Nephron progenitor cell (in vitro differentiated cells): ENCODE measurements at regions not wholly inside any gene's neighbourhood (a gene's known extent, or its start where the extent isn't known, plus 50 kb on each side); places are given as distances from the start of the nearest gene placed in this dataset.

ENCODE experiments used
- DNase-seq: peaks from one replicate; pipeline ENCODE4 v3.0.0; 2021
- H3K27ac Mint-ChIP-seq: 2 replicates; pipeline ENCODE4 v1.8.0; 2021; ENCODE audit warnings: mild to moderate bottlenecking, moderate library complexity, mixed read lengths
- H3K27me3 Mint-ChIP-seq: 2 replicates; pipeline ENCODE4 v1.8.0; 2021; ENCODE audit warnings: mild to moderate bottlenecking, low read depth, mixed read lengths; ENCODE audit not compliant: poor library complexity
- H3K36me3 Mint-ChIP-seq: 2 replicates; pipeline ENCODE4 v1.8.0; 2021; ENCODE audit warnings: low read depth, mixed read lengths
- H3K4me1 Mint-ChIP-seq: 2 replicates; pipeline ENCODE4 v1.8.0; 2021; ENCODE audit warnings: mixed read lengths
- H3K4me3 Mint-ChIP-seq: 2 replicates; pipeline ENCODE4 v1.8.0; 2021; ENCODE audit warnings: mild to moderate bottlenecking, moderate library complexity, mixed read lengths
- H3K9me3 Mint-ChIP-seq: 2 replicates; pipeline ENCODE4 v1.8.0; 2021; ENCODE audit warnings: mild to moderate bottlenecking, moderate library complexity, mixed read lengths
- TF ChIP-seq, protein P1 (sequence below): fragments of 200-600 bp; sonication (generic); IDR thresholded peaks from 2 replicates; pipeline ENCODE4 v1.5.0; 2021; ENCODE audit warnings: antibody characterized with exemption

DNA sequence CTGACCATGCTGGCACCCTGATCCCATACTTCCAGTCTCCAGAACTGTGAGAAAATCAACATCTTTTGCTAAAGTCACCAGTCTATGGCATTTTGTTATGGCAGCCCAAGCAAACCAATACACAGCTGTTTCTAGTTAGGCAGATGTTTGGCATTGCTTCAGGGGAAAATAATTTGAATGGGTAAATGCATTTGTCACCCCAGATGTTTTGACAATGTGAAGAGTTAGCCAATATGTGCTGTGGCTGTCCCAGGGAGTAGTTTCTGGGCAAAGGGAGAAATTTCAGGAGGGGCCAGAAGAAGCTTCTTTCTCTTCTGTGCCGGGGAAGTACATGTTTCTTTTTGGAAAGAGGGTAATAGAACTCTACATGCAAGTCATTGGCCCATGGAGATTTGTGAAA, 619.0 kb downstream of the SLC4A3 start:
- no peak overlapping the region for H3K27ac Mint-ChIP-seq
- H3K36me3 Mint-ChIP-seq, result no peaks in the 10 kb centered on the region
- no peaks in the 10 kb centered on the region for H3K4me1 Mint-ChIP-seq
- DNase-seq, result no peak
- TF ChIP-seq, protein P1, sequence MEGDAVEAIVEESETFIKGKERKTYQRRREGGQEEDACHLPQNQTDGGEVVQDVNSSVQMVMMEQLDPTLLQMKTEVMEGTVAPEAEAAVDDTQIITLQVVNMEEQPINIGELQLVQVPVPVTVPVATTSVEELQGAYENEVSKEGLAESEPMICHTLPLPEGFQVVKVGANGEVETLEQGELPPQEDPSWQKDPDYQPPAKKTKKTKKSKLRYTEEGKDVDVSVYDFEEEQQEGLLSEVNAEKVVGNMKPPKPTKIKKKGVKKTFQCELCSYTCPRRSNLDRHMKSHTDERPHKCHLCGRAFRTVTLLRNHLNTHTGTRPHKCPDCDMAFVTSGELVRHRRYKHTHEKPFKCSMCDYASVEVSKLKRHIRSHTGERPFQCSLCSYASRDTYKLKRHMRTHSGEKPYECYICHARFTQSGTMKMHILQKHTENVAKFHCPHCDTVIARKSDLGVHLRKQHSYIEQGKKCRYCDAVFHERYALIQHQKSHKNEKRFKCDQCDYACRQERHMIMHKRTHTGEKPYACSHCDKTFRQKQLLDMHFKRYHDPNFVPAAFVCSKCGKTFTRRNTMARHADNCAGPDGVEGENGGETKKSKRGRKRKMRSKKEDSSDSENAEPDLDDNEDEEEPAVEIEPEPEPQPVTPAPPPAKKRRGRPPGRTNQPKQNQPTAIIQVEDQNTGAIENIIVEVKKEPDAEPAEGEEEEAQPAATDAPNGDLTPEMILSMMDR, result no peak
- peaks cover 10% of the 10 kb centered on the region for H3K27me3 Mint-ChIP-seq
- no peak overlapping the region for H3K4me3 Mint-ChIP-seq
- peaks cover 13% of the 10 kb centered on the region for H3K9me3 Mint-ChIP-seq

- TF ChIP-seq, protein P1, result no peak
- Mint-ChIP-seq H3K27me3 (peaks cover 10% of the 10 kb centered on the region), H3K4me1 (no peaks in the 10 kb centered on the region), H3K27ac (no peak overlapping the region), H3K36me3 (no peaks in the 10 kb centered on the region), H3K9me3 (peaks cover 13% of the 10 kb centered on the region), H3K4me3 (no peak overlapping the region)
- no peak for DNase-seq
Observed at GRCh38 chr2:220247588-220248350, 620.3 kb downstream of the SLC4A3 start.

DNA sequence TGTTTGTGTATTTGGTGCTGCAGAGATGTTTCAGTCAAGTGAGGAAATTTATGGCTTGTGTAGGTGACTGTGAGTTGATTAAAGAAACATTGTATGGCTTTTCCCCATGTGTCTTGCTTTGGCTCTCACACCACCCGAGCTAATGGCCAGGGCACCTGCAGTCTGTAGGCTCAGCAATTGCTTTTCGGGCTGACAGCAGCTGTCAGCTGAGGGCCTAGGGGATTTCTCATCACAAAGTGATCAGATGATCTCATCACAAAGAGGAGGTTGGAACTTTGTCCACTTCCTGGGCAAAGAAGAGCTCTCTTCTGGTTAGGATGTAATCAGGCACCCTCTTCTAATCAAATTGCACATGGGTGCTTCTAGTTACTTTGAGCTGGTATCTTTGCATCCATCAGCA, 632.2 kb downstream of the SLC4A3 start:
- Mint-ChIP-seq H3K9me3 (no peaks in the 10 kb centered on the region), H3K36me3 (no peaks in the 10 kb centered on the region), H3K4me3 (no peak overlapping the region), H3K27me3 (no peaks in the 10 kb centered on the region), H3K27ac (no peak overlapping the region), H3K4me1 (peaks cover 9% of the 10 kb centered on the region)
- TF ChIP-seq, protein P1, result no peak
- DNase-seq, result no peak

- Mint-ChIP-seq H3K27me3 (no peaks in the 10 kb centered on the region), H3K9me3 (no peaks in the 10 kb centered on the region), H3K4me3 (no peak overlapping the region), H3K4me1 (peaks cover 9% of the 10 kb centered on the region), H3K36me3 (no peaks in the 10 kb centered on the region), H3K27ac (no peak overlapping the region)
- TF ChIP-seq, protein P1, result no peak
- no peak for DNase-seq
Observed at GRCh38 chr2:220263300-220263699, 635.9 kb downstream of the SLC4A3 start.

- peak; percentile 6 for DNase-seq
- no peaks in the 10 kb centered on the region for H3K27me3 Mint-ChIP-seq
- H3K27ac Mint-ChIP-seq, result no peak overlapping the region
- H3K9me3 Mint-ChIP-seq, result no peaks in the 10 kb centered on the region
- no peak overlapping the region for H3K4me3 Mint-ChIP-seq
- no peaks in the 10 kb centered on the region for H3K36me3 Mint-ChIP-seq
- TF ChIP-seq, protein P1, result no peak
- peaks cover 48% of the 10 kb centered on the region for H3K4me1 Mint-ChIP-seq
Observed at GRCh38 chr2:220269367-220269766, 641.9 kb downstream of the SLC4A3 start.

- TF ChIP-seq, protein P1, result no peak
- no peak for DNase-seq
- H3K4me1 Mint-ChIP-seq, result peaks cover 48% of the 10 kb centered on the region
- no peak overlapping the region for H3K4me3 Mint-ChIP-seq
- H3K9me3 Mint-ChIP-seq, result no peaks in the 10 kb centered on the region
- H3K27me3 Mint-ChIP-seq, result no peaks in the 10 kb centered on the region
- no peaks in the 10 kb centered on the region for H3K36me3 Mint-ChIP-seq
- H3K27ac Mint-ChIP-seq, result no peak overlapping the region
Observed at GRCh38 chr2:220270481-220271070, 643.1 kb downstream of the SLC4A3 start.
